ENCODE measurements at regions not wholly inside any gene's neighbourhood (a gene's known extent, or its start where the extent isn't known, plus 50 kb on each side); places are given as distances from the start of the nearest gene placed in this dataset.

GRCh38 chr2:120486441-120486840 lies 140.5 kb downstream of the INHBB start:
- no peaks in the 10 kb centered on the region for H3K4me1 ChIP-seq (ENCODE audit: low read length)
- H4K20me1 ChIP-seq (ENCODE audit: insufficient read depth, low read depth, low read length) = no peaks in the 10 kb centered on the region
- DNase-seq = no peak
- no peaks in the 10 kb centered on the region for H3K27me3 ChIP-seq (ENCODE audit: low read length)
- no peaks in the 10 kb centered on the region for H3K79me2 ChIP-seq (ENCODE audit: low read length)
- no peaks in the 10 kb centered on the region for H3K9me2 ChIP-seq (replicated peaks; ENCODE audit: insufficient read depth, low read length)
- no peaks in the 10 kb centered on the region for H3K36me3 ChIP-seq (ENCODE audit: insufficient read depth, low read length)
- H3K9me3 ChIP-seq (ENCODE audit: low read length) = no peaks in the 10 kb centered on the region
- H3K9ac ChIP-seq (ENCODE audit: low read length) = no peak overlapping the region
- H3K4me3 ChIP-seq (ENCODE audit: low read length) = no peak overlapping the region
- no peak overlapping the region for H3K27ac ChIP-seq (ENCODE audit: low read length)
- no peak overlapping the region for H3K4me2 ChIP-seq (ENCODE audit: low read depth, low read length, poor library complexity, severe bottlenecking)
- no peak overlapping the region for H2AFZ ChIP-seq (ENCODE audit: low read length)

- H3K36me3 ChIP-seq (ENCODE audit: insufficient read depth, low read length) = no peaks in the 10 kb centered on the region
- H2AFZ ChIP-seq (ENCODE audit: low read length) = no peak overlapping the region
- H3K27ac ChIP-seq (ENCODE audit: low read length) = no peak overlapping the region
- H3K4me2 ChIP-seq (ENCODE audit: low read depth, low read length, poor library complexity, severe bottlenecking) = no peak overlapping the region
- no peaks in the 10 kb centered on the region for H3K9me3 ChIP-seq (ENCODE audit: low read length)
- no peaks in the 10 kb centered on the region for H3K27me3 ChIP-seq (ENCODE audit: low read length)
- no peak for DNase-seq
- no peak overlapping the region for H3K4me3 ChIP-seq (ENCODE audit: low read length)
- no peaks in the 10 kb centered on the region for H4K20me1 ChIP-seq (ENCODE audit: insufficient read depth, low read depth, low read length)
- no peak overlapping the region for H3K9ac ChIP-seq (ENCODE audit: low read length)
- no peaks in the 10 kb centered on the region for H3K4me1 ChIP-seq (ENCODE audit: low read length)
- no peaks in the 10 kb centered on the region for H3K79me2 ChIP-seq (ENCODE audit: low read length)
- H3K9me2 ChIP-seq (replicated peaks; ENCODE audit: insufficient read depth, low read length) = no peaks in the 10 kb centered on the region
These were observed 141.0 kb downstream of the INHBB start for GRCh38 chr2:120486946-120487345.

- no peak overlapping the region for H3K9ac ChIP-seq (ENCODE audit: low read length)
- no peak for DNase-seq
- no peak overlapping the region for H3K4me2 ChIP-seq (ENCODE audit: low read depth, low read length, poor library complexity, severe bottlenecking)
- no peaks in the 10 kb centered on the region for H3K79me2 ChIP-seq (ENCODE audit: low read length)
- no peak overlapping the region for H3K4me3 ChIP-seq (ENCODE audit: low read length)
- no peak overlapping the region for H2AFZ ChIP-seq (ENCODE audit: low read length)
- H3K36me3 ChIP-seq (ENCODE audit: insufficient read depth, low read length) = no peaks in the 10 kb centered on the region
- H3K4me1 ChIP-seq (ENCODE audit: low read length) = no peaks in the 10 kb centered on the region
- no peaks in the 10 kb centered on the region for H3K27me3 ChIP-seq (ENCODE audit: low read length)
- H3K27ac ChIP-seq (ENCODE audit: low read length) = no peak overlapping the region
- H3K9me3 ChIP-seq (ENCODE audit: low read length) = no peaks in the 10 kb centered on the region
- H4K20me1 ChIP-seq (ENCODE audit: insufficient read depth, low read depth, low read length) = no peaks in the 10 kb centered on the region
- H3K9me2 ChIP-seq (replicated peaks; ENCODE audit: insufficient read depth, low read length) = no peaks in the 10 kb centered on the region
These were observed 142.6 kb downstream of the INHBB start for GRCh38 chr2:120488531-120488930.

- Histone ChIP-seq H3K9me3 (ENCODE audit: low read length) (no peaks in the 10 kb centered on the region), H3K27me3 (ENCODE audit: low read length) (no peaks in the 10 kb centered on the region), H3K36me3 (ENCODE audit: insufficient read depth, low read length) (no peaks in the 10 kb centered on the region), H3K9me2 (replicated peaks; ENCODE audit: insufficient read depth, low read length) (no peaks in the 10 kb centered on the region), H3K4me2 (ENCODE audit: low read depth, low read length, poor library complexity, severe bottlenecking) (no peak overlapping the region), H3K4me3 (ENCODE audit: low read length) (no peak overlapping the region), H2AFZ (ENCODE audit: low read length) (no peak overlapping the region), H3K27ac (ENCODE audit: low read length) (no peak overlapping the region), H3K9ac (ENCODE audit: low read length) (no peak overlapping the region), H4K20me1 (ENCODE audit: insufficient read depth, low read depth, low read length) (no peaks in the 10 kb centered on the region), H3K4me1 (ENCODE audit: low read length) (no peaks in the 10 kb centered on the region), H3K79me2 (ENCODE audit: low read length) (no peaks in the 10 kb centered on the region)
- no peak for DNase-seq
These were observed 143.1 kb downstream of the INHBB start for GRCh38 chr2:120489023-120489422.

- no peak for DNase-seq
- no peaks in the 10 kb centered on the region for H3K9me3 ChIP-seq (ENCODE audit: low read length)
- H3K4me2 ChIP-seq (ENCODE audit: low read depth, low read length, poor library complexity, severe bottlenecking) = no peak overlapping the region
- no peaks in the 10 kb centered on the region for H3K36me3 ChIP-seq (ENCODE audit: insufficient read depth, low read length)
- H3K4me1 ChIP-seq (ENCODE audit: low read length) = no peaks in the 10 kb centered on the region
- H3K4me3 ChIP-seq (ENCODE audit: low read length) = no peak overlapping the region
- H3K27ac ChIP-seq (ENCODE audit: low read length) = no peak overlapping the region
- no peaks in the 10 kb centered on the region for H3K79me2 ChIP-seq (ENCODE audit: low read length)
- H2AFZ ChIP-seq (ENCODE audit: low read length) = no peak overlapping the region
- no peaks in the 10 kb centered on the region for H3K27me3 ChIP-seq (ENCODE audit: low read length)
- H3K9ac ChIP-seq (ENCODE audit: low read length) = no peak overlapping the region
- H3K9me2 ChIP-seq (replicated peaks; ENCODE audit: insufficient read depth, low read length) = no peaks in the 10 kb centered on the region
- H4K20me1 ChIP-seq (ENCODE audit: insufficient read depth, low read depth, low read length) = no peaks in the 10 kb centered on the region
These were observed 144.3 kb downstream of the INHBB start for GRCh38 chr2:120490091-120490798.

- no peak for DNase-seq
- H3K79me2 ChIP-seq (ENCODE audit: low read length) = no peaks in the 10 kb centered on the region
- no peak overlapping the region for H2AFZ ChIP-seq (ENCODE audit: low read length)
- H3K4me1 ChIP-seq (ENCODE audit: low read length) = no peaks in the 10 kb centered on the region
- H3K4me3 ChIP-seq (ENCODE audit: low read length) = no peak overlapping the region
- H3K27me3 ChIP-seq (ENCODE audit: low read length) = no peaks in the 10 kb centered on the region
- H3K4me2 ChIP-seq (ENCODE audit: low read depth, low read length, poor library complexity, severe bottlenecking) = no peak overlapping the region
- no peaks in the 10 kb centered on the region for H3K9me2 ChIP-seq (replicated peaks; ENCODE audit: insufficient read depth, low read length)
- no peak overlapping the region for H3K27ac ChIP-seq (ENCODE audit: low read length)
- no peaks in the 10 kb centered on the region for H3K36me3 ChIP-seq (ENCODE audit: insufficient read depth, low read length)
- no peaks in the 10 kb centered on the region for H4K20me1 ChIP-seq (ENCODE audit: insufficient read depth, low read depth, low read length)
- H3K9ac ChIP-seq (ENCODE audit: low read length) = no peak overlapping the region
- H3K9me3 ChIP-seq (ENCODE audit: low read length) = no peaks in the 10 kb centered on the region
These were observed 145.2 kb downstream of the INHBB start for GRCh38 chr2:120491111-120491625.

GRCh38 chr2:120493231-120493630 lies 147.3 kb downstream of the INHBB start:
- Histone ChIP-seq H3K79me2 (ENCODE audit: low read length) (no peaks in the 10 kb centered on the region), H3K9ac (ENCODE audit: low read length) (no peak overlapping the region), H3K27me3 (ENCODE audit: low read length) (no peaks in the 10 kb centered on the region), H3K9me3 (ENCODE audit: low read length) (no peaks in the 10 kb centered on the region), H3K4me2 (ENCODE audit: low read depth, low read length, poor library complexity, severe bottlenecking) (no peak overlapping the region), H3K4me3 (ENCODE audit: low read length) (no peak overlapping the region), H4K20me1 (ENCODE audit: insufficient read depth, low read depth, low read length) (no peaks in the 10 kb centered on the region), H3K36me3 (ENCODE audit: insufficient read depth, low read length) (no peaks in the 10 kb centered on the region), H3K27ac (ENCODE audit: low read length) (no peak overlapping the region), H3K4me1 (ENCODE audit: low read length) (no peaks in the 10 kb centered on the region), H2AFZ (ENCODE audit: low read length) (no peak overlapping the region), H3K9me2 (replicated peaks; ENCODE audit: insufficient read depth, low read length) (no peaks in the 10 kb centered on the region)
- no peak for DNase-seq

- H3K4me1 ChIP-seq (ENCODE audit: low read length) = no peaks in the 10 kb centered on the region
- no peaks in the 10 kb centered on the region for H3K9me3 ChIP-seq (ENCODE audit: low read length)
- H3K27me3 ChIP-seq (ENCODE audit: low read length) = no peaks in the 10 kb centered on the region
- no peak overlapping the region for H3K9ac ChIP-seq (ENCODE audit: low read length)
- no peak for DNase-seq
- H3K9me2 ChIP-seq (replicated peaks; ENCODE audit: insufficient read depth, low read length) = no peaks in the 10 kb centered on the region
- H2AFZ ChIP-seq (ENCODE audit: low read length) = no peak overlapping the region
- no peak overlapping the region for H3K4me3 ChIP-seq (ENCODE audit: low read length)
- H3K79me2 ChIP-seq (ENCODE audit: low read length) = no peaks in the 10 kb centered on the region
- no peak overlapping the region for H3K27ac ChIP-seq (ENCODE audit: low read length)
- H4K20me1 ChIP-seq (ENCODE audit: insufficient read depth, low read depth, low read length) = no peaks in the 10 kb centered on the region
- H3K4me2 ChIP-seq (ENCODE audit: low read depth, low read length, poor library complexity, severe bottlenecking) = no peak overlapping the region
- H3K36me3 ChIP-seq (ENCODE audit: insufficient read depth, low read length) = no peaks in the 10 kb centered on the region
These were observed 148.5 kb downstream of the INHBB start for GRCh38 chr2:120494446-120494845.

Measured in Karpas-422 (cell line).